NCI-H446 treated with DMSO at 0.1 percent for 48 hours (cell line): ENCODE measurements at regions not wholly inside any gene's neighbourhood (a gene's known extent, or its start where the extent isn't known, plus 50 kb on each side); places are given as distances from the start of the nearest gene placed in this dataset.

Source experiments
- DNase-seq: peaks from one replicate; lab custom pipeline; 2025; lab: John Stamatoyannopoulos, UW

DNA sequence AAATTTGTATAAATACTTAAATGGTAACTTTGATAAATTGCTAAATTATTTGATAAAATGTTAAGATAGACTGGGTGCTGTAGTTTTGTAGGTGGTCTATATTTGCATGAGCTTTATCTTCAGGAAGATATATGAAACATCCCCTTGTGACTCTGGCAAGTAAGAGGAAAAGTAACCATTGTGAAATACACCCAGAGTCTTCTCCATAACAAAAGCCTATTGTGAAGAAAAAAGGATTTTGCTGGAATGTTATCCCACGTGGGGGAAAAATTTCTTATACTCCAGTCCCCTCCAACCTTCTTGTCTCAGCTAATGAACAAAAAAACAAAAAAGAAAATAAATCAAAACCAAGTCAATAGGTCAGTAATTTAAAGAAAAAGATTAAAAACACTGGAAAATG lies 600.7 kb downstream of the HDGFL1 start:
- no peak for DNase-seq

- DNase-seq, result no peak
Measured at GRCh38 chr6:23173234-23173633, 603.9 kb downstream of the HDGFL1 start.

DNA sequence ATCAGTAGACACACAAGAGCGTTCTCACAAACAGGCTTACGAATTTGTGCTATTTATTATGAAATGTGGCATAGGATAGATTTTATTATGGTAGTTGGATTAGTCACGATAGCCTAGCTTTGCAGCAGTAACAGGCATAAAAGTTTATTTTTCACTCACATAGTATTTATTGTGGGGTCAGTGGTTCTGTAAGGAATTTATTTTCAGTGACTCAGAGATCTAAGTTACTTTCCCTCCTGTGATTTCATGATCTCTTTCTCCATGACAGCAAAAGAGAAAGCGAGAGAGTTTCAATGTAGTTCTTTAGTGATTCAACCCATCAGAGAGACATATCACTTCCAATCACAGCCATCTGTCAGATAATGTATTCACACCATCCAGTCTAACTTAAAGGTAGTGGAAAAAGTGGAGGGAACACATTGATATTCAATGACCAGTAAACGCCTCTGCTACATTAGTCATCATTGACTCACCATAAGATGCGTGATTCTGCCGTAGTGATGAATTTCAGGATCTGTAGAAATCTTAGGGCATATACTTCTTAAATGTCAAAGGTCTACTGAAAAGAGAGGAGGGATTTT lies 605.5 kb downstream of the HDGFL1 start:
- DNase-seq, result no peak

GRCh38 chr6:23175391-23175790 lies 606.0 kb downstream of the HDGFL1 start:
- no peak for DNase-seq

- DNase-seq, result no peak
Measured at GRCh38 chr6:23176471-23176870, 607.1 kb downstream of the HDGFL1 start.

DNA sequence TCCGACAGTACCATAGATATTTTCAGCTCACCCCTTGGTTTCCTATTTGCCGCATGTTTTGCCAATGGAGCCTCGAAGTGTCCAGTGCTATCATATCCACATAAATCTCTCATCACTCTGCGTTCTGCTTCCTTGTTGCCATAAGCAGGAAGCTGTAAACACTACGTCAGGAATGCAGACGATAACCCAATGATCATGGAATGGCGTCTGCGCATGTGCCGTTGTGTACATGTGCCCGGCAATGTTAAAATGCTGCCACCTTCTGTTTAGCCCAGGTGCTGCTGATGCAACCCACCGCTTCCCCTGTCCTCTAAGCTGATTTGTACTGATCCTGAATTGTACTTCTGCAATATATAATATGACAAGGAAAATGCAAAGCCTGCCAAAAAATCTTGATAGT lies 607.5 kb downstream of the HDGFL1 start:
- no peak for DNase-seq

DNA sequence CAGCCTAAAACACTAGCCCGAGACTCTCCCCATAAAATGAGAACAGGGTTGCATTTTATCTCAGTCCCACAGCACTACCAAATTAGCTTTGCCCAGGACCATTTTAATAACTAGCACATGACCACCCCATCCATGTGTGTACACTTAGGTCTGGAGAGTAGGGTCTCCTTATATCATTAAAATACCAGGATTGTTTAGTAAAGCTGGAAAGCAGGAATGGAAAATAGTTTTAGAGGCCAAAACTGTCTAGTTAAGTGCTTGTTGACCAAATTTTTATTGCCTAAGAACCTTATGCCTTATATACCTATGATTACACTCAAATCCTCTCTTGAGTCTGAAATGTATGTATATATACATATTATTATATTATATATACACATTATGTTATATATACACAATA lies 608.4 kb downstream of the HDGFL1 start:
- DNase-seq, result no peak

- DNase-seq, result no peak
Measured at GRCh38 chr6:23179994-23180393, 610.6 kb downstream of the HDGFL1 start.

DNA sequence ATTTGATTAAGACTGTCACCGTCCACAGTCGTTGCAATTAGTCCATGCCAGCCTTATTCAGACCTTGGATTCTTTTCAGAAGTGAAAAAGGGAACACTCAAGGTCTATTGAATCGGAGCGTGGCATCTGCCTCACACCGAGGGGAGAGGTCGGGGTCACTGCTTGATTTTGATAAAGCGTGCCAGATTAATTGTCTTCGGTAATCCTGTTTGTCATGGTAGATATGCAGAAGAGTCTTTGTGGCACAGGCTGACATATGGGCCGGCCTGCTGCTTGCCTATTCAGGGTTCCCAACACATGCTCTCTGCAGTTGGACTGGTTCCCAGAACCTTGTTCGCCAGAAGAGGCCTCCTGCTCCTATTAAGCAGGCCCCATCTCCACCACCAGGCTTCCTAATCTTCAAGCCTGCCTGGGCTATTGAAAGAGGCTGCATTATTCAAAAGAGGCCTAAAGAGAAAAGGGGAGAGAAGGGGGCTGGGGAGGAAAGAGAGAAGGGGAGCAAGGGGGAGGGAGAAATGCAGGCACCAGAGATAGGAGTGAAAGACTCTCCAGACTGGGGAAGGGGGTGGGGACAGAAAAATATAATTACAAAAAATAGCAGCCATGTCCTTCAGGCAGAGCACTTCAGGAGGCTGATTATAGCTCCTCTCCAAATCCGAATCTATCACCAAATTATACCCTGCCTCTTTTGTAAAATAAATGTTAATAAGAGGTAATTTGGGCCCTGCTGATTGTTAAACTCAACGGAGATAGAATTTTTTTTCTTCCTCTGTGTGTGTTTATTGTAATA lies 611.3 kb downstream of the HDGFL1 start:
- DNase-seq, result peak; percentile 100

DNA sequence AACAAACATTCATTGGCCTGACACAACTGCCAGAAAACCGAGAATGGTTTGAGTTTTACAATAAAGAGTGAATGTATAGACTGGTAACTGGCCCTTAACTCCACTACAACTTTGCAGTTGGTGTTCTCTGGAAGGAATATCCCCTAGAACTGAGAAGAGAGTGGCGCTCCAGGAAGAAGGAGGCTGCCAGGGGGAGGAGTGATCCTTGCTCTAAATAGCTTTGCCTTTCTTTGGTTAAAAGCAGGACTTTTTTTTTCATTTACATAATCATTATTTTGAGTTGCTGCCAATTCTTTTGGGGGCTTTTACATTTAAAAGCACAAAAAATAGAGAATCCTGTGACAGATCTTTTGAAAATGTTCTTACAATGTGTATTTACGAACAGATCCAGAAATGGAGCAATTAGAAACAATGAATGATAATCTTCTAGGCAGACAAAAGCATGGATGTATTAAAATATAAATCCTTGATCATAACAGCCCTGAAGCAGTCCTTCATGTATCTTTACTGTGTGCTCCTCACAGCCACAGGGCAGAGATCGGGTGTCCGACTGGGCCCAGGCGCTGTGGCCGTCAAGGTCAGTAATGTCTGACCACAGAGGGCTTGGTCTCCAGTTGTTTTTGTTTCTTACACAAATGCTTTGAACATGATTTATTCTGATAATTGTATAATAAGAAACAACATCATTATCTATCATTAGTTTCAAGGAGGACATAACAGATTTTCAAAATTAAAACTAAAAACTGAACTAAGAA lies 612.2 kb downstream of the HDGFL1 start:
- peak; percentile 38 for DNase-seq

DNA sequence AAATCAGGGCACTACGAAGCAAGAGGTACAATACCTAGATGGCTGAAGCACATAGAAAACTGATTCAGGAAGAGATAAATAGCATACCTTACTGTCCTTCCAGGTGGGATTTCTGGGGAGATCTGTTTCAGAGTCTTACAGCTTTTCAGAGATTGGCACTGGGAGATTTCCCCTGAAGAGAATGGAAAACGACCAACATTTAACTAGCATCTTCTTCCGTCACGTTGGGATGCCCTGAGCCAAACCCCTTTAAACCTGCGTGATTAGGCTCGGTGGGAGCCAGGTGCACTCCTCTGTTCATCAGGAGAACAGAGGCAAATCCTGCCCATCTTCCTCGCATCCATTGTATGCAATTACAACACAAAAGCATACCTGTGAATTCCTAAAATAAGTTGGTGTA lies 614.5 kb downstream of the HDGFL1 start:
- no peak for DNase-seq

GRCh38 chr6:23184351-23184750 lies 615.0 kb downstream of the HDGFL1 start:
- DNase-seq, result no peak

GRCh38 chr6:23195487-23195886 lies 626.1 kb downstream of the HDGFL1 start:
- no peak for DNase-seq

GRCh38 chr6:23199541-23199940 lies 630.2 kb downstream of the HDGFL1 start:
- no peak for DNase-seq

DNA sequence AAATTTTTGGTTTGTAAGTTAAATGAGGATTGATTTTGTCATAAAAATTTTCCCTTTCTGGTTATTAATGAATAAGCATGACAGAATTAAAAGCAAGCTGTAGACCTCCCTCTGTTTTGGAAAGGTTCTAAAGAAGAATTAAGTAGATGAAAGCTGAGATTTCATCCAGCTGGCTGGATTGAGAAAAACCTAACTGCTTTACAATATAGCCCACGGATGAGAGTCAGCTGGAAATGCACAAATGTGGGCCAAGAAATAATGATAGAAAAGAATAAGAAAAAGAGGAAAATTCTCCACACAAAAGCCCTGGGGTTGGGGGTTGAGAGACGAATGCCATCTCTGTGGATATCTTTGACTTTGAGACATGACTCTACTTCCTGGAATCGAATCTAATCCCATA lies 631.6 kb downstream of the HDGFL1 start:
- DNase-seq, result no peak

DNA sequence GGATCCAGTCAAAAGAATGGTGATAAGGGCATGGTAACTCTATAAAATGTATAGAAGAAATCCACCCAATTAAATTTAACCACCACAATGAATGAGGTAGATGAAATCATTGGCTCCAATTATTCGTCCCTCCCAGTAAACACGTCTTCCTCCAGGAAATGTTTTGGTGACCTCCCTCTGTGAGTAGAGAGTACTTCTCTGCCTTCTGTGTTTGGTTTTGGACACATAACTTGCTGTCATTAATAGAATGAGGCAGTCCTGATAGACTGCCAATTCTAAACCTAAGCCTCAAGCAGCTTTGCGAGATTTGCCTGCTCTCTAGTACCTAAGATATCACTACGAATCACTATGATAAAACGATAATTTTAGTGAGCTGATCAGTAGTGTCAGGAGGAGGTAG lies 632.8 kb downstream of the HDGFL1 start:
- DNase-seq, result peak; percentile 33

DNA sequence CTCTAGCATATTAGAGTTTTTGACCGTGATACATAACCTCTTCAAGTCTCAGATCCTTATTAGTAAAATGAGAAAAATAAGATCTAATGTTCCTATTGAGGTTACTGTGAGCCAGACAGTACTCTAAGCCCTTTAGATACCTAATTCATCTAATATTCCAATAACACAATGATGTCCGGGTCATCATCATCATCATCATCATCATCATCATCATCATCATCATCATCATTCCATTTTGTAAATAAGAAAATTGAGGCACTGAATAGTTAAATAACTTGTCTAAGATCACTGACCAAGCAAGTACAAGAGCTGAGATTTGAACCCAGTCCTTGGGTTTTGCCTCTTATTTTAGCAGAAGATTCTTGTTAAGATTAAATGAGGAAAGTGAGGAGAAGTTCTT lies 643.0 kb downstream of the HDGFL1 start:
- DNase-seq, result no peak

DNA sequence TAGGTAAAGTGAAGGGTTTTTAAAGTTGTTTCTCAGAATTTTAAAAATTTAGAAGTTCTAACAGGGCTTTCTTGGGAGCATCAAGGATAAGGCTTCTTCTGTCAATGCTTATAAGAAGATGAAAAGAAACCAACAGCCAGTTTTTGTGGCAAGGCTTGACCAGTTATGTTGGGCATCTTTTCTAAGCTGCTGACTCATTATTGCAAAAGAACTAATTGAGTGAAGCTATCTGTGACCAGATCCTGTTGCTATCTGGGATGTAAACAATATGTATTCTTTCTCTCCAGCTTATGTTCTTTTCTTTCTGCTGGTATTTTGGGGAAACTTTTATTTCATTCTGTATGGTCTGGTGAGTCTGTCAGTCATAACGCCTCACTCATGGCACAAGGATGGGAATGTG lies 643.8 kb downstream of the HDGFL1 start:
- no peak for DNase-seq

GRCh38 chr6:23213651-23214050 lies 644.3 kb downstream of the HDGFL1 start:
- no peak for DNase-seq

DNA sequence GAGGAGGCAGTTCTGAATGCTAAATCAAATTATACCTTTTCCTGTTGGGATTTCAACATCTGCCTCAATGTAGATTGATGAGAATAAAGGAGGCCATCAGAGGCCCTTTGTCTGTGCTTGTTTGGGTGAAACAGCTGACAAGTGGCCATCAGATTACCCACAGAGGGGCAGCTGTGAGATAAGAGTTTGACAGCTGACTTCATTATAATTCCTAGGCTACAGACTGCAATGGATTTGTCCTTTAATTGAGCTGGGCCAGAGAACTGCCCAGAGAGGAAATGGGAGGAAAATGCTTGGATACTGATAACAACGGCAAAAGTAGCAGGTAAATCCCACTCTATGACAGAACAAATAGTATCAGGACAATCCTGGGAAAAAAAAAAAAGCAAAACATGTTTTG lies 649.4 kb downstream of the HDGFL1 start:
- no peak for DNase-seq

GRCh38 chr6:23222724-23223123 lies 653.4 kb downstream of the HDGFL1 start:
- DNase-seq, result no peak

GRCh38 chr6:23224540-23224939 lies 655.2 kb downstream of the HDGFL1 start:
- DNase-seq, result no peak

GRCh38 chr6:23228439-23229024 lies 659.2 kb downstream of the HDGFL1 start:
- no peak for DNase-seq
